ENCODE measurements at regions not wholly inside any gene's neighbourhood (a gene's known extent, or its start where the extent isn't known, plus 50 kb on each side); places are given as distances from the start of the nearest gene placed in this dataset.

DNA sequence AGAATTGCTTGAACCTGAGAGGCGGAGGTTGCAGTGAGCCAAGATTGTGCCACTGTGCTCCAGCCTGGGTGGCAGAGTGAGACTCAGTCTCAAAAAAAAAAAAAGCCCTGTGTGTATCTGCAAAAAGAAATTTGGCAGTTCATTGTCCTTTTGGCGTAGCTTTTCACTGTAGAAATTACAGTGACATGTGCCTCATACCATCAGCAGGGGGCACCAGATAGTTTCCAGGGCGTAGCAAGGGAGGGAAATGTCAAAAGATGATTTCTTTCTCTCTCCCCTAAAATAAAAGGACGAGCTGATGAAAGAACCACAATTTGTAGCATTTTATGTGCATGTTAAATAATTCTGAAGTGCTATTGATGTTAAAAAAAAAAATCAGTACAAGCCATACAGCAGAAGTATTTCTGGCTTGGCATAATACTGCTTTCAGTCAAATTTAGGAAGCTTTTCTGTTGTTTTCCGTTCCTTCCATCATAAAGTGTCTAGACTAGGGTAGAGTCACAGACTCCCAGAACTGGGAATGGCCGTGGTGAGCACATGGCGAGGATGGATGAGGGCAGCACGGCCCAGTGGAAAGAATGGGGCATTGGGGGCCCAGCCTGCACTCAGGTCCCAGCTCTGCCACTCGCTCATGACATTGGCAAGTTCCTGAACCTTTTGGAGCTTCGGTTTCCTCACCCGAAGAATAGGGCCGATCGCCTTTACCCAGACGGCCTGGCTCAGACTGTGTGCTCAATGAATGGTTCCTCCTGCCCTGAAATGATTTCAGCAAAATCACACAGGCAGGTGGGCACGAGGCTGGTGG is 59.8 kb upstream of the RPH3AL start:
- DNase-seq: peak; percentile 5

DNA sequence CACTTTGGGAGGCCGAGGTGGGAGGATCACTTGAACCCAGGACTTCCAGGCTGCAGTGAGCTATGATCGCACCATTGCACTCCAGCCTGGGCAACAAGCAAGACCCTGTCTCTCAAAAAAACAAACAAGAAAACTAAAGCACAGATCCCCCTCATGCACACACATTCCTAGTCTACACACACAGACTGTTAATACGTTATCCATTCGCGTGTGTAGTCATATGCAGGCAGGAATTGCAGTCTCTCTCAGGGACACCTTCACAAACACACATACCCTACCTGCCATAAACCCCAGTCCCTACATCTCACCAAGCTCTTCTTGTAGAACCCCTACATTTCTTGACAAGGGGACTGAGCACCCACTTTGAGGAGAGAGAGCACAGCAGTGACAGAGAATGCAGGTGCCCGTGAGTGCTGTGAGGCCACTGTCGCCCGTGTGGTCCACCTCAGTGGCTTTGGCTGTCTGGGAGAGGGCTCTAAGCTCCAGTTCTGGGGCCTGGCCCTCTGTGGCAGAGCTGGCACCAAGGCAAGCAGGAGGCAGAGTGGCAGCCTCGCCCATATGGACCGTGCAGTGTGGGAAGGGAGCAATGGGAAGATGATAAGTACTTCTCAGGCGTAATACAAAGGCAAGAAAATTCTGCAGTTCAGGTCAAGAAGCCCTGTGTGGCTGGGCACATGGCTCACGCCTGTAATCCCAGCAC is 59.0 kb upstream of the RPH3AL start:
- DNase-seq: no peak

DNA sequence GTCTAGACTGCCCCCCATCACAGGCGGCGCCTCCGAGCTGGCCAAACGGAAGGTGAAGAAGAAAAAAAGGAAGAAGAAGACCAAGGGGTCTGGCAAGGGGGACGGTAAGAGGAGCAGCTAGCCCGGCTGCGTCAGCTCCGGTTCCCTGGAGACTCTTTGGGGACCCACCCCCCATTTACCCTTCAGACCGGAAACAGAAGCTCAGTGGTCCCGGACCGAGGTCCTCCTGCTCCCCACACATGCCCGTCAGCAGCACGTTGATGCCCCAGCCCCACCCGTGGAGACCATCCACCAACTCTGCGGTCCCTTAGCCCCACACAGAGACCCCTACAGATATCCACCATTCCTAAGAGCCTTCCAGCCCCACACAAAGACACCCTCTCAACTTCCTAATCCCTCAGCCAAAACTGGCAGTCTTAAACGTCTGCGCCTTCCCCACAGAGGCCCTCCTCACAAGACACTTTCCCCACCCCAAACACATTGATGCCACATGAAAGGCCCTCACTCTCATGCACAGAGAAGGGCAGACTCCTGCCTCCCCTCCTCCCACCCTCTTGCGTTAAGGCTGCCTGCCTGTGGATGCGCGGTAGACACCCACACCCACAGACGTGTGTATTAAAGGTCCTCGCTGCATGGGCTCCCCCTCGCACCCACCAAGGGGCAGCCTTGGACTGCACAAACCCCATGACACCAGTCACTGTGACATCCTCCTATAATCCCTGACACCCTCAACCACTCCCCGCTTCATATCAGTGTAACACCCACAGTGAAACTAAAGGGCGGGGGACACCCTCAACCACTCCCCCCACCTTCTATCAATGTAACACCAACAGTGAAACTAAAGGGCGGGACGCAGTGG is 58.2 kb upstream of the RPH3AL start:
- no peak for DNase-seq

DNA sequence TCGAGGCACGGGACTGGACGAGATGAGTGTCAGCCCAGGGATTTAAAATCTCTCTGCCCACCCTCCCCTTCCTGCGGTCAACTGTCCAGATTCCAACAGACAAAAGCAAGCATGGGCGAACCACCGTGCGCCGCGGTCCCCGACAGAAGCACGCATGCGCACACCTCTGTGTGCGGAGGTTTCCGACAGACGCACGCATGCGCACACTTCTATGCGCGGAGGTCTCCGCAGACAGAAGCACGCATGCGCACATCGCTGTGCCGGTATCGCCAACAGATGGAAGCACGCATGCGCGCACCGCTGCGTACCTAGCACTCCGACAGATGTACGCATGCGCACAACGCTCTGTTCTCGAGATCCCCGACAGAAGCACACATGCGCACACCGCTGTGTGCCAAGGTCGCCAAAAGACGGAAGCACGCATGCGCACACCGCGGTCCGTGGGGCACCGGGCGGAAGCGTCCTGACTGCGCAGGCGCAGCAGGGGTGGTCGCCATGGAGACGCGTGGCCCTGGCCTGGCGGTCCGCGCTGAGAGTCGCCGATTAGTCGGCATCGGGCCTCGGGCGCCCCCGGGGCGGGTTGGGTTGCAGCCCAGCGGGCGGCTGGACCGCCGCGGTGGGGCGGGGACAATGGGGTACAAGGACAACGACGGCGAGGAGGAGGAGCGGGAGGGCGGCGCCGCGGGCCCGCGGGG is 57.4 kb upstream of the RPH3AL start:
- peak; percentile 87 for DNase-seq

GRCh38 chr17:409308-409847 is 56.8 kb upstream of the RPH3AL start:
- DNase-seq: no peak

DNA sequence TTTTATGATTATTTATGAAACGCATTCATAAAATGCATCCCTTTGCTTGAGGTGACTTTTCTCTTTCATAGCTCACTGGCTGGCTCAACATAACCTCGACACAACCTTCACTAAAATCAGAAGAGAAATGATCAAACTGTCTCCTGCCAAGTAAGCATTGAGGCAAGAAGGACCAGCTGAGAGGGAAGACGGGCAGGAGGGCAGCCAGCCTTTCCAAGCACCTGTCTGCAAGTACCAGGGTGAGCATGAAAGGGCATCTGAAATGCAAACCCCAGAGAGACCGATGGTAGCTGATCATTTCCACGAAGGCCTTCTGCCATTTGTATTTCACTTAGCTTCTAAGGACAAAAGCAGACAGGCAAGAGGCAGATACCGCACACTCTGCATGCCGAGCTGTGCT is 52.1 kb upstream of the RPH3AL start:
- DNase-seq: no peak
